CD14-positive monocyte (primary cell): ENCODE measurements at regions not wholly inside any gene's neighbourhood (a gene's known extent, or its start where the extent isn't known, plus 50 kb on each side); places are given as distances from the start of the nearest gene placed in this dataset.

Source experiments
- DNase-seq, 3 donors: peaks; one replicate each; pipeline ENCODE4 v3.0.0-alpha.2; 2011 to 2022
- H2AFZ ChIP-seq: 2 replicates; pipeline ENCODE4 v1.6.0; 2012; ENCODE audit warnings: mild to moderate bottlenecking, low read depth, low read length, inconsistent platforms; ENCODE audit not compliant: insufficient read depth, poor library complexity, severe bottlenecking
- H3K27ac ChIP-seq, 2 donors: 1 replicate in 1 of 2; 2 replicates in 1 of 2; pipeline ENCODE4 v1.5.1; 2012 to 2013; ENCODE audit warnings: low read length in 2 of 2, control low read depth in 1 of 2, inconsistent platforms in 1 of 2, low read depth in 1 of 2, mild to moderate bottlenecking in 1 of 2
- H3K27me3 ChIP-seq, 2 donors: one replicate each; pipeline versions ENCODE4 v1.6.0 to v1.6.1; 2011 to 2013; ENCODE audit warnings: low read length in 2 of 2; ENCODE audit not compliant: control insufficient read depth in 2 of 2, insufficient read depth in 2 of 2
- H3K36me3 ChIP-seq, 2 donors: replicated peaks in 1 of 2; 1 replicate in 1 of 2; 2 replicates in 1 of 2; pipeline versions ENCODE4 v1.5.1 to v1.6.1; 2012 to 2013; ENCODE audit warnings: low read length in 2 of 2, control low read depth in 1 of 2, inconsistent platforms in 1 of 2, mild to moderate bottlenecking in 1 of 2; ENCODE audit not compliant: insufficient read depth in 2 of 2, control insufficient read depth in 1 of 2
- H3K4me1 ChIP-seq, 2 donors: 1 replicate in 1 of 2; 2 replicates in 1 of 2; pipeline versions ENCODE4 v1.5.1 to v1.6.1; 2012 to 2013; ENCODE audit warnings: low read length in 2 of 2, control low read depth in 1 of 2, inconsistent platforms in 1 of 2, mild to moderate bottlenecking in 1 of 2, moderate library complexity in 1 of 2; ENCODE audit not compliant: insufficient read depth in 2 of 2, control insufficient read depth in 1 of 2
- H3K4me2 ChIP-seq: replicated peaks from 2 replicates; pipeline ENCODE3; 2012; ENCODE audit warnings: low read length, moderate library complexity, mild to moderate bottlenecking; ENCODE audit not compliant: poor library complexity, severe bottlenecking; ENCODE audit errors: extremely low read depth
- H3K4me3 ChIP-seq, 3 experiments: fragments of 200-600 bp in 1 of 3; sonication (generic) in 1 of 3; replicated peaks in 1 of 3; 1 replicate in 2 of 3; 2 replicates in 1 of 3; pipeline ENCODE4 v1.5.1; 2011 to 2013; ENCODE audit warnings: low read length in 3 of 3, mild to moderate bottlenecking in 3 of 3, control low read depth in 2 of 3, low read depth in 2 of 3, inconsistent platforms in 1 of 3, moderate library complexity in 1 of 3
- H3K79me2 ChIP-seq: 2 replicates; pipeline ENCODE4 v1.6.0; 2012; ENCODE audit warnings: mild to moderate bottlenecking, control low read depth, inconsistent platforms, low read length, moderate library complexity; ENCODE audit not compliant: insufficient read depth
- H3K9ac ChIP-seq: 2 replicates; pipeline ENCODE4 v1.6.0; 2017; ENCODE audit warnings: low read length, mild to moderate bottlenecking; ENCODE audit not compliant: insufficient read depth, poor library complexity, severe bottlenecking
- H3K9me3 ChIP-seq, 2 donors: replicated peaks in 1 of 2; 1 replicate in 1 of 2; 2 replicates in 1 of 2; pipeline versions ENCODE4 v1.5.1 to v1.6.1; 2012 to 2013; ENCODE audit warnings: low read length in 2 of 2, control low read depth in 1 of 2; ENCODE audit not compliant: control insufficient read depth in 1 of 2, insufficient read depth in 1 of 2
- H4K20me1 ChIP-seq: 2 replicates; pipeline ENCODE4 v1.6.0; 2012; ENCODE audit warnings: mild to moderate bottlenecking, low read length, control low read depth, moderate library complexity; ENCODE audit not compliant: insufficient read depth
- H3K27ac Mint-ChIP-seq, 7 donors: one replicate each; pipeline ENCODE4 v1.8.0; 2020; ENCODE audit warnings: mild to moderate bottlenecking in 7 of 7, mixed read lengths in 7 of 7, moderate library complexity in 6 of 7, inconsistent platforms in 2 of 7
- H3K27me3 Mint-ChIP-seq, 3 donors: one replicate each; pipeline ENCODE4 v1.8.0; 2021 to 2022; ENCODE audit warnings: low read depth in 3 of 3, mild to moderate bottlenecking in 3 of 3, mixed read lengths in 3 of 3, moderate library complexity in 3 of 3, inconsistent platforms in 1 of 3
- H3K36me3 Mint-ChIP-seq, 2 donors: one replicate each; pipeline ENCODE4 v1.8.0; 2020; ENCODE audit warnings: mixed read lengths in 2 of 2, inconsistent platforms in 1 of 2, mild to moderate bottlenecking in 1 of 2
- H3K4me1 Mint-ChIP-seq: one replicate; pipeline ENCODE4 v1.8.0; 2020; ENCODE audit warnings: mild to moderate bottlenecking, mixed read lengths
- H3K4me3 Mint-ChIP-seq, 2 donors: one replicate each; pipeline ENCODE4 v1.8.0; 2020; ENCODE audit warnings: mild to moderate bottlenecking in 2 of 2, mixed read lengths in 2 of 2, moderate library complexity in 1 of 2
- H3K9me3 Mint-ChIP-seq, 7 donors: one replicate each; pipeline ENCODE4 v1.8.0; 2020 to 2022; ENCODE audit warnings: mixed read lengths in 7 of 7, mild to moderate bottlenecking in 6 of 7, moderate library complexity in 6 of 7, inconsistent platforms in 2 of 7
- WGBS: methylation state at CpG from one replicate; pipeline ENCODE4 v1.1.5; 2013; ENCODE audit warnings: missing lambda C conversion rate; ENCODE audit not compliant: insufficient coverage; 5-methylcytosine and 5-hydroxymethylcytosine counted together
- intact Hi-C, 2 donors: fragments of 100-400 bp; cut with micrococcal nuclease; formaldehyde crosslinking; loops; one replicate each; pipeline versions ENCODE4 v1.15.0 to v1.15.1; 2023
- TF ChIP-seq, protein P1 (sequence below): fragments of 200-600 bp; IDR thresholded peaks from one replicate; pipeline ENCODE4 v1.8.0; 2022; ENCODE audit warnings: antibody characterized with exemption, mild to moderate bottlenecking

DNA sequence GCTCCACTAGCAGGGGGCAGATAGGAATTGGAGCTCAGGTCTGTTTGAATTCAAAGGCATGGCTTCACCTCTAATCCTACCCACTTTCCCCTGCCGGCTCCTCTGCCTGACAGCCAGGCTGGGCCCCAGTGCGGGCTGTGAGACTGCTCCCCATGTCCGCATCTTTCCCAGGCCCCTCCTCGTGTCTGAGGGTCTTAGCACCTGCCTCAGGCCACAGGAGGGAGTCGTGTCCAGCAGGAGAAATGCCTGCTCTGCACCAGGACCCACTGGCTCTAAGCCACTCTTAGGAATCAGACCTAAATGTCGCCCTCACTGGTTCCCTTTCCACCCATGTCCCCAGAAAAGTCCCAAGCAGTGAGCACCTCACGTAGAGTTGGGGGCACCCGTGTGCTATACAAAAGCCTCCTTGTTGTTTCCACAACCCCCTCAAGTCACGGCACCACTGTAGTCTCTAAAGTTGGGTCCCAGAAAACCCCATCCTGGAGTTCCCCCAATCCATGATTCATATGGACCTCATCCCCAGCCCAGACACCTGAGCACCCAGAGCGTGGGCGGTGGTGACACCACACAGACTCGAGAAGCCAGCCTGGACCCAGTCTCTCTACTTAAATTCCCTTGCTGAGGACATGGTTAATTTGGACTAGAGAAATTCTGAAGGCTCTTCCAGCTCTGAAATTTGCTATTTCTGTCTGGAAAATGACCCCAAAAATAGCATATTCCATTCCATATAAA, 466.4 kb upstream of the ZMIZ1 start:
- H3K9ac ChIP-seq, result no peak overlapping the region
- Mint-ChIP-seq H3K9me3 (peaks cover 0 to 3% (median 0%) of the 10 kb centered on the region in 7 donors), H3K4me3 (no peak overlapping the region), H3K4me1 (no peaks in the 10 kb centered on the region), H3K27ac (no peak overlapping the region), H3K27me3 (peaks cover 4 to 6% (median 6%) of the 10 kb centered on the region in 3 donors), H3K36me3 (no peaks in the 10 kb centered on the region)
- intact Hi-C loops, result no loop called here
- no peaks in the 10 kb centered on the region for H3K9me3 ChIP-seq
- H3K4me1 ChIP-seq, result no peaks in the 10 kb centered on the region
- no peak overlapping the region for H3K4me3 ChIP-seq
- H3K4me2 ChIP-seq, result no peak overlapping the region
- TF ChIP-seq, protein P1, sequence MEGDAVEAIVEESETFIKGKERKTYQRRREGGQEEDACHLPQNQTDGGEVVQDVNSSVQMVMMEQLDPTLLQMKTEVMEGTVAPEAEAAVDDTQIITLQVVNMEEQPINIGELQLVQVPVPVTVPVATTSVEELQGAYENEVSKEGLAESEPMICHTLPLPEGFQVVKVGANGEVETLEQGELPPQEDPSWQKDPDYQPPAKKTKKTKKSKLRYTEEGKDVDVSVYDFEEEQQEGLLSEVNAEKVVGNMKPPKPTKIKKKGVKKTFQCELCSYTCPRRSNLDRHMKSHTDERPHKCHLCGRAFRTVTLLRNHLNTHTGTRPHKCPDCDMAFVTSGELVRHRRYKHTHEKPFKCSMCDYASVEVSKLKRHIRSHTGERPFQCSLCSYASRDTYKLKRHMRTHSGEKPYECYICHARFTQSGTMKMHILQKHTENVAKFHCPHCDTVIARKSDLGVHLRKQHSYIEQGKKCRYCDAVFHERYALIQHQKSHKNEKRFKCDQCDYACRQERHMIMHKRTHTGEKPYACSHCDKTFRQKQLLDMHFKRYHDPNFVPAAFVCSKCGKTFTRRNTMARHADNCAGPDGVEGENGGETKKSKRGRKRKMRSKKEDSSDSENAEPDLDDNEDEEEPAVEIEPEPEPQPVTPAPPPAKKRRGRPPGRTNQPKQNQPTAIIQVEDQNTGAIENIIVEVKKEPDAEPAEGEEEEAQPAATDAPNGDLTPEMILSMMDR, result no peak
- no peaks in the 10 kb centered on the region for H3K27me3 ChIP-seq
- no peak for DNase-seq
- H3K79me2 ChIP-seq, result no peaks in the 10 kb centered on the region
- no peaks in the 10 kb centered on the region for H4K20me1 ChIP-seq
- WGBS, result 93% methylated on average over 12 of the region's 12 CpGs
- no peak overlapping the region for H3K27ac ChIP-seq
- no peak overlapping the region for H2AFZ ChIP-seq
- no peaks in the 10 kb centered on the region for H3K36me3 ChIP-seq

GRCh38 chr10:78604286-78604685, 464.5 kb upstream of the ZMIZ1 start:
- no peak overlapping the region for H3K4me3 ChIP-seq
- no peak overlapping the region for H3K27ac ChIP-seq
- Mint-ChIP-seq H3K36me3 (no peaks in the 10 kb centered on the region), H3K4me1 (no peaks in the 10 kb centered on the region), H3K9me3 (peaks cover 0 to 5% (median 3%) of the 10 kb centered on the region in 7 donors), H3K27me3 (peaks cover 4 to 6% (median 6%) of the 10 kb centered on the region in 3 donors), H3K27ac (no peak overlapping the region), H3K4me3 (no peak overlapping the region)
- H3K36me3 ChIP-seq, result no peaks in the 10 kb centered on the region
- H3K27me3 ChIP-seq, result no peaks in the 10 kb centered on the region
- H2AFZ ChIP-seq, result no peak overlapping the region
- no peak overlapping the region for H3K9ac ChIP-seq
- H3K79me2 ChIP-seq, result no peaks in the 10 kb centered on the region
- no peak for DNase-seq
- H4K20me1 ChIP-seq, result no peaks in the 10 kb centered on the region
- TF ChIP-seq, protein P1, result no peak
- H3K4me2 ChIP-seq, result no peak overlapping the region
- intact Hi-C loops, result no loop called here
- 96% methylated on average over 7 of the region's 9 CpGs for WGBS
- no peaks in the 10 kb centered on the region for H3K4me1 ChIP-seq
- H3K9me3 ChIP-seq, result no peaks in the 10 kb centered on the region
